ENCODE measurements at regions not wholly inside any gene's neighbourhood (a gene's known extent, or its start where the extent isn't known, plus 50 kb on each side); places are given as distances from the start of the nearest gene placed in this dataset.

DNA sequence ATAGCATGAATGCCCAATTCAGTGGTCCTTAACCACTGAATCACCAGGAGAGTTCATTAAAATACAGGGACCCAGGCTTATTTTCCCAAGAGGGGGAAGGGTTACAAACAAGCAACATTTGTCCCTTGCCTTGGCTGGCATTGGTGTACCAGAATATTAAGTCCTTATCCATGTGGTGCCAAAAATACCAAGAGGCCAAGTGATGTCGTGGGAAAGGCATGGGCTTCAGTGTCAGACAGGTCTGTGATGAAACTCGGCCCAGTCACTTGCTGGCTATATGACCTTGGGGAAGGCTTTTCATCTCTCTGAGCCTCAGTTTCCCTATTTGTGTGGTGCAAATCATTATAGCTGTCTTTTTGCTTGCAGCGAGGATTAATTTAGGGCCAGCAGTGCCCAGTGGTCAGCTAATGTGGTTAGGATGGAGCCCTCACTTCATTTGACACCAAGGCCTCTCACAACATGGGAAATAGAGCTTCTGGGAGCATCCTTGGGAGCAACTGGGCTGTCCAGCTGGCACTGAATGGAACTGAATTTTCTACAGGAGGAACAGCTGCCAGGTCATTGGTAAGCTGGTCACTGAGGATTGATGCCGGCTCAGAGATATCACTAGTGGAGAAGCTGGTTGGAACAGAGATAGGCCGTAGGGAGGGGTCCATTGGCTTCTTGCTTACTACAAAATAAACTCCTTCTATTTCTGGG, 77.2 kb upstream of the PPP2R5A start:
- TF ChIP-seq, protein P1, sequence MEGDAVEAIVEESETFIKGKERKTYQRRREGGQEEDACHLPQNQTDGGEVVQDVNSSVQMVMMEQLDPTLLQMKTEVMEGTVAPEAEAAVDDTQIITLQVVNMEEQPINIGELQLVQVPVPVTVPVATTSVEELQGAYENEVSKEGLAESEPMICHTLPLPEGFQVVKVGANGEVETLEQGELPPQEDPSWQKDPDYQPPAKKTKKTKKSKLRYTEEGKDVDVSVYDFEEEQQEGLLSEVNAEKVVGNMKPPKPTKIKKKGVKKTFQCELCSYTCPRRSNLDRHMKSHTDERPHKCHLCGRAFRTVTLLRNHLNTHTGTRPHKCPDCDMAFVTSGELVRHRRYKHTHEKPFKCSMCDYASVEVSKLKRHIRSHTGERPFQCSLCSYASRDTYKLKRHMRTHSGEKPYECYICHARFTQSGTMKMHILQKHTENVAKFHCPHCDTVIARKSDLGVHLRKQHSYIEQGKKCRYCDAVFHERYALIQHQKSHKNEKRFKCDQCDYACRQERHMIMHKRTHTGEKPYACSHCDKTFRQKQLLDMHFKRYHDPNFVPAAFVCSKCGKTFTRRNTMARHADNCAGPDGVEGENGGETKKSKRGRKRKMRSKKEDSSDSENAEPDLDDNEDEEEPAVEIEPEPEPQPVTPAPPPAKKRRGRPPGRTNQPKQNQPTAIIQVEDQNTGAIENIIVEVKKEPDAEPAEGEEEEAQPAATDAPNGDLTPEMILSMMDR (conservative IDR thresholded peaks at IDR 0.05): no peak
- TF ChIP-seq ZFX (IDR thresholded peaks at IDR 0.05): no peak

All from C4-2B (cell line).